ENCODE measurements at regions not wholly inside any gene's neighbourhood (a gene's known extent, or its start where the extent isn't known, plus 50 kb on each side); places are given as distances from the start of the nearest gene placed in this dataset.

DNA sequence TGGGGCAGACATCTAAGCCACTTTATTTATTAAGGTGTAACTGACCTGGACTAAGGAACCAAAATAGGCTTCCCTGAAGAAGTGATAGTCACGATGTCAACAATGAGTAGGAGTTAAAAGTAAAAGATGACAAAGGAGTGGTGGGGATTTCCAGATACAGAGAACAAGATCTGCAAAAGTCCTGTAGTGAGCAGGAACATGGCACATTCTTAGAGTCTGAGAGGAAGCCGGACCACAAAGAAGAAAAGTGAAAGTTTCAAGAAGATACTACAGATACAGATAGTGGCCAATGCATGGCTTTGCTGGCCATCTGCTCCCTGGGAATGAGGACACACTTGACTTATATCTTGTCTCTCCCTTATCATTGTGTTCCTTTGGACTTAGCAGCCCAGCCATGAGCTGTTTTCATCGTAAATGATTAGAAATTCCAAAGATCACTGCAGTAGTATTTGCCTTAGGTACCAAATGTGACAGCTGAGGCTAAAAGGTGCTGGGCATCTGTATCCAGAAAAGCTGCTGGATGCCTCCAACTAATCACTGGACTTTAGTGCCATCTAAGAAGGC is 302.4 kb upstream of the NR5A2 start:
- no peak for DNase-seq

DNA sequence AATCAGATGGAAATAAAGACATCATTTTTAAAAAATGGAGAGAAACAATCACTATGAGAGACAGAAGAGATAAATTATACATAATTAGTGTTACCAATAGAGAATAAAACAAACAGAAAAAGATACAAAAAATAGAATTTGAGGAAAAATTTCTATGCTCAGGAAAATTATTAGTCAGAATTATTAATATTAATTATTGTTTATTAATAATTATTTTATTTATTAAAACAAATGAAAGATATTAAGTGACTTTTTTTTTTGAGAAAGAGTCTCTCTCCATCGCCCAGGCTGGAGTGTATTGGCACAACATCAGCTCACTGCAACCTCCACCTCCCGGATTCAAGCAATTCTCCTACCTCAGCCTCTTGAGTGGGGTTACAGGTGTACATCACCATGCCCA is 299.8 kb upstream of the NR5A2 start:
- DNase-seq: no peak

DNA sequence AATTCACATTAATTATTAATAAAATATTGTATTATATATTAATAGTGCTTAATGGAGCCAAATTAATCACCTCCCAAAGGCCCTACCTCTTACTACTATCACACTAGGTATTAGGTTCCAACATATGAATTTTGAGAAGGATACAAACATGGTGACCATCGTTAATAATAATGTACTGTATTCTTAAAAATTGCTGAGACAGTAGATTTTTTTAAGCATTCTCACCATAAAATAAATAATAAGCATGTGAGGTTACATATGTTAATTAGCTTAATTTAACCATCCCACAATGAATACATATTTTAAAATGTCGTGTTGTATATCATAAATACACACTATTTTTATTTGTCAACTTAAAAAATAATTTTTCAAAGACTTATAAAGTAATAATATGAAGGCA is 299.2 kb upstream of the NR5A2 start:
- no peak for DNase-seq

DNA sequence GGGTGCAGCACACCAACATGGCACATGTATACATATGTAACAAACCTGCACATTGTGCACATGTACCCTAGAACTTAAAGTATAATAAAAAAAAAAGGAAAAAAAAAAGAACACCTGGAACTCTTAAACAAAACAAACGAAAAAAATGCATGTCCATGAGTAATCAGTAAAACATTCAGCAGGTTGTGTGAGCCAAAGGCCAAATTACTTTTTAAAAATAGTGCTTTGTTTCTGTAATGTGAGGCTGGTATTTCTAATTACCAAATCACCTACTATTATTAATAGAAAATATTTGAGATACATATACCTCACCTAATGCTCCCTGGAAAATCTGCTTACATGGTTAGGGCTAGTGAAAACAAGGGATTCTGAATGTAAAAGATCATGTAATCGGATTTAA is 294.4 kb upstream of the NR5A2 start:
- DNase-seq: no peak

DNA sequence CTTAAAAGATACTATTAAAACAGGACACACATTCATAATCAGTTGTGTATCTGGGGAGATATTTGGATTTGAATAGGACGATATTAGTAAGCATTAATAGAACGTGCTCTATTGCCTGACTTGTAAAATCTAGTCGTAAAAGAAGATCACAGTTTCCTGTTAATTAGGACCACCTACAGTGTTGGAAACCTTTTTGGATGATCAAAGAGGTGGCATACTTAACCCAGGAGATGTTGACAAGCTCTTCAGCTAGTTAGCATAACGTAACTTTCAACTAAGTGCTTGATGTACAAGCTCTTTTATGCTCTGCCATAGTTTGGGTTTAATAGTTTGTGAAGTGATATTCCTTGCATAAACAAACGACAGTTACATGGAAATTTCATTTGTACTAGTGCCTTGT is 293.3 kb upstream of the NR5A2 start:
- DNase-seq: no peak

DNA sequence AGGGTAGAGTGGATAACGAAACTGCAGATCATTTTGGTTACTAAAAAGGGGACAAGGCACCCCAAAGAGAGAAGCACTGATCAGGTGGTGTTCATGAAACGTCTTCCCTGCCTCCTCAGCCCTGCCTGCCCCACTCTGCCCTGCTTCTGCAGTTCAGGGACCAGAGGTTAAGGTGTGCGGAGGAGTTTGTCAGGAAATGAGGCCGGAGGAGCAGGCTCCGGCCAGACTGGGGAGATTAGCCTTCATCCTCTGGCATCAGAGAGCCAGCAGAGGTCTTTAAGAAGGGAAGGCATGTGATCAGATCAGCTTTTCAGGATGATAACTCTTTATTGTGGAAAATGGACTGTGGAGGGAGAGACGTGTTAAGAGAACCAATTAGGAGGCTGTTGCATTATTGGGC is 291.9 kb upstream of the NR5A2 start:
- DNase-seq: no peak

DNA sequence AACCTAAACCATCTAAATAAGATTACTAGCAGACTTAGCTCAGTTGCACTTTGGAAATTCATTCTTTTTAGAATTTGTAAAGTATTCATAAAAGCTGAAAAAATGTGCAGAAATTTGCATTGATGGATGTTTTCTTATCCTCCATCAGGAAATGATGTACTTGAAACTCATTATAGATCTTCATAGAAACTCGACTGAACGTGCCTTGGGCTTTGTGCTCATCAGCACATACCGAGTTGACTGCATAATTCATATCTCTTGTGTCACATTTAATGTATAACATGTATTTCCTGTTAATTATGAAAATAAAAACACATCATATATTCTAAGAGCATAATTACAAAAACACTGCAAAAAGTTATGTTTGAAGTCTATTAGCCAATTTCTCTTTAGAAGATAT is 290.9 kb upstream of the NR5A2 start:
- no peak for DNase-seq

DNA sequence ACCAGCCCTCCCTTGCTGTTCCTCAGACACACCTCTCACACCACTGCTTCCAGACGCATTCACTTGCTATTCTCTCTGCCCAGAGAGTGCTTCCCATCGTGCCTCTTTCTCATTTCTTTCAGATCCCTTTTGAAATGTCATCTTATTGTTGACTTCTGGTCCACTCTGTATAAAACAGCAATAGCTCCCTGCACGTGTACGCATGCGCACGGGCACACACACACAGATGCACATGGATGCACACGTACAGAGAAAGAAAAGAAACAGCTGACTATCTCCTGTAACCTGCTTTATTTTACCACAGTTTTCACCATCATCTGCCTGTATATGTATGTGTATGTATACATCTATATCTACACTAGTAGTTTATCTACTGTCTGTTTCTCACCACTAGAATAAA is 285.9 kb upstream of the NR5A2 start:
- DNase-seq: no peak

DNA sequence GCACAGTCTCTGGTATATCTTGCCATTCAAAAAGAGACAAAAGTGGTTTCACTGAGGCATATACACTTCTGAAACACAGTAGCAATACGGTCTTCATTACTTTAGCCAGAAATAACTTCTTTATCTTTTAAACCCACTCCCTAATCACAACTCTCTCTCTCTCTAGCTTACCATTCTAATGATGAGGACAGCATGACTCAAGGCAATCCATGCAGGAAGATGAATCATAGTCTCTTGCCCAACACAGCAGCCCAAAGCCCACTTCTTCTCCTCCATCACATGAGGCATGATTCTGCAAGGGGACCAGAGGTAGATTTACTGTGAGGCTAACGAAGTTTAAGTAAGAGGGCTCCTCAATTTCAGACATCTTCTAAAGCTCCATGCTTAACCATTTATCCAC is 285.0 kb upstream of the NR5A2 start:
- DNase-seq: no peak

DNA sequence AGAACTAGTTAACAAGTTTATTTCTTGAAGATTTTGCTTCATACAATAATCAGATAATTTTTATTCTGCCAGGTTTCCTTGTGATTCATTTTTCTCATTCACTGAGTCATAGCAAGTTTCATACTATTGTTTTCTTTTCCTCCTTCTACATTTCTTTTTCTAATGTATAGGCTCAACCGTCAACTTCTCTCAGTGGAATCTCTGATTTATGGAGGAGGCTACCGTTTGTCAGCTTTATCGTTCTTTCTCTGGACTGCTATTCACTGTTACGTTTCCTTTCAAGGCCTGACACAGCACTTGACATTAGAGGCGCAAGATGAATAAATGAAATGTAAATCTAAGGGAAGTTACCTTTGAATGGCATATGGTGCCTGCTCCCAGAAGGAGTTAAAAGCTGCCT is 284.3 kb upstream of the NR5A2 start:
- DNase-seq: no peak

DNA sequence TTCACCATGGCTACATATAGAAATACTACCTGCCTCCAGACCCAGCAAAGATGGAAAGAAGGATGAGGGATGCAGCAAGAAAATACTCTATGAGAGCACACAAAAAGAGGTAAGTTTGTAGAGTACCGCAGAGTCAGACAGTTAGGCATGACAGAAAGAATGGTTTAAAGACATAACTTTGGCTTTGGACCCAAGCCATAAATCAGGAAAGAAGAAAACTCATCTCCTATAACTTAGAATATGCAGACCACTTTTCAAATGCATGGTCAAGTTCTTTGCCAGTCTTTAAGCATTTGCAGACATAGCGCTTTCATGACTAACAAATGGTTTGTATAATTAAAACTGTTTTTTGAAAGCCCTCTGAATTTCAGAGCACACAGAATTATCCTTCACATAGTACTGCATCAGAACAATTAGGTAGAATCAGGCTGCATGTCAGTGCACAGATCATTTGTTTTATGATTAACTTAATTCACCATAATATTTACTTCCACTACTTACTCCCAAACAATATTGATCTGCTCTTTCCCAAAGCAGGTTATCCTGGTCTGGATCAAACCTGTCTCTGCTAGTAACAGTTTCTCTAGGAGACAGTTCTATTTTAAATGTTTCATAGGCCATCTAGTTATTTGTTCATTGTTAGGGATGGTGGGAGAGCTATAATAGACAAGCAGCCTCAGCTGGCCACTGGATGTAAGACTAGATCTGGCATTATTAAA is 280.7 kb upstream of the NR5A2 start:
- DNase-seq: no peak

DNA sequence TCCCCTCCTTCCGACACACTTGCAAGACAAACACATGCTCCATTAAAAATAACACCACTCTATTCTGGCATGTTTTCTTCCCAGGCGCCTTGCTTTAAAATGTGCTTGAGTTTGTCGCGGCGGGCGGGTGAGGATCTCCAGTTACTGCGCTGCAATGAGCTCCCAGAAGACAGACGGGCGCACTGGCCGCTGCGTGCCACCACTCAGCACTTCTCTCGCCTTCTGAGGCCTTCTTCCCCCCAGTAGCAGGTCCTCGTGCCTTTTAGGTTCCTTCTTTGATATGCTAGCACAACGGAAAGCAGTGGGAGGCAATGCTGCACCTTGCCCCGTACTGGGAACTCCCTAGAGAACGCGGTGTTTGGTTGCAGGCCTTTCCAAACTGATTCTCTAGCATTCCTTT is 279.5 kb upstream of the NR5A2 start:
- DNase-seq: peak; percentile 61

DNA sequence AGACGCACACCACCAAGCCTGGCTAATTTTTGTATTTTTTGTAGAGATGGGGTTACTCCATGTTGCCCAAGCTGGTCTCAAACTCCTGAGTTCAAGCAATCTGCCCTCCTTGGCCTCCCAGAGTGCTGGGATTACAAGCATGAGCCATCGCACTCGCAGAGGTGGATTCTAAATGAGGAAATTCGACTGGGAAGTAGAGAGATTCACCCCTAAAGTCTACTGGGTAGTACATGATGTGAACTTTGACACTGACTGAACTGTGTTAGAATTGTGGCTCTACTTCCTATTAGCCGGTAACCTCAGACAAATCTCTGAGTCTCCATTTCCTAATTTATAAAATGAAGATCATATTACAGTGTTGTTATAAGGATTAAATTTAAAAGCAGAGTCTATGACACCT is 276.0 kb upstream of the NR5A2 start:
- no peak for DNase-seq

DNA sequence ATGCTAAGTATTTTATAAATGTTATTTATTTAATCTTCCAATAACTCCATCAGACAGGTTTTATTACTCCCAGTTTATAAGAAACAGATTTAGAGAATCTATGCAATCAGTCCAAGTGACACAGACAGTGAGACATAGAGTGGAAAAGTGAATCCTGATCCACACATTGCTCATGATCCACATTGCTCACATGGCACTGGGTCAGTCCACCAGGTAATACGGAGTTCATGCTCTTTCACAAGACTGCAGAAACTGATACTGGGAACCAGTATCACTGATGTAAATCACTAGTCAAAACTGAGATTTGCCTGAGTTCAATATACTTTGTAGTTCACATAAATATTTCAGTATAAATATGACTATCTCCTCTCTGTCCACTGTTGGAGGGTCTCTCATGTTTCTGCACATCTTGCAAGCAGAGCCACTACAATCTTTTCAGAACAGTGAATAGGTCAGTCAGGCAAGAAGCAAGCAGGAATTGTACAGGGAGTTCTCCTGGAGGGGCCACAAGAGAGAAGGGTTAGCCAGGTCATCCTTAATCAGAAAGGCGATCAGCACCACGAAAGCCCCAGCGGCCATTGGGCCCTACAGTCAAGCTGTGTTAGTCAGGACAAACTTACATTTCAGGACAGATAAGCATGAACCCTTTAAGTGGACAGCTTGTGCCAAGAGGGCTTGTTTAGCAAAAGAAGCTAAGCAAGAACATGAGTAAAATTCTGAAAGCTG is 275.4 kb upstream of the NR5A2 start:
- DNase-seq: no peak

DNA sequence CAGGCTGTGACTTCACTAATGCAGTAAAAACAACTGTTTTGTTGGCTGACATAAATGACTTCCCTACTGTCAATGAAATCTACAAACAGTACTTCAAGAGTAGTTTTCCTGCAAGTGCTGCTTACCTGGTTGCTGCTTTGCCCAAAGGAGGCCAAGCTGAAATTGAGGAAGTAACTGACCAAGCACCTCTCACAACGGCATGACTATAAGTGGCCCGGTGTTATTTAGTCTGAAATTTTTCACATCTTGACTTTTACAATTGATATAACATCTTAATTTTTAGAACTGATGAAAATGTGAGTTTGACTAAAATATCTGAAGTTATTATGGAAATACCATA is 274.9 kb upstream of the NR5A2 start:
- DNase-seq: no peak

DNA sequence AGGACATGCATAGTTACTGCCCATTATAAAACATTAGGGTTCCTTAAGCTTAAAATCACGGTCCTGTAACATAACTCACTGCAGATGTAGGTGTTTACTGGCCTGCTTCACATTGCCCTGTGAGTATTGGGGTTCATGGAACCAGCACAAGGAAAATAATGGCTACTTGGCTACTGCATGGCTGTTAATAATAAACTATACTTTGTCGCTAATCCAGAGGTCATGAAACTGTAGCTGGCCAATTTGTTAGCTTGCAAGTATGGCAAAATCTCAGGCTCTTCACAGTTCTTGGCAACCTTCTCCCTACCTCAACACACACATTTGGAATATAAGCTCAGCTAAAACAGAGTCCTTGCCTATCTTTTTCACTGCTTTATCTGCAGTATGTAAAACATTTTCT is 274.0 kb upstream of the NR5A2 start:
- no peak for DNase-seq

DNA sequence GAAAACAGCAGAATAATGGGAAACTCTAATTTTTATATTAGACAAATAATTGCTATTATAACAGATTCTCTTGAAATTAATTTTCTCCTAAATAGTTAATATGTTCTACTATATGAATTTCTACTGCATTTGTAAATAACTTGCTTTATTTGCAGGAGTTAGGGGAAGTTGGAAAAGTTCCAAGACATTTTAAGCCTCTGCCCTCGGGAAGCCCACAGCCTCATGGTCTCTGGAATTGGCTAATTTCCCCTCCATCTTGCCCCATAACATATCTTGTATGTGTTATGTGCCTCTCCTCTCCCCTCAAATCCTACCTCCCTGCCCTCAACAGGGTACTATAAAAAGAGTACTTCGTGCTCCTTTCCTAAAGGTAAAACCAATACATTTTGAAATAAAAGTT is 271.4 kb upstream of the NR5A2 start:
- no peak for DNase-seq

DNA sequence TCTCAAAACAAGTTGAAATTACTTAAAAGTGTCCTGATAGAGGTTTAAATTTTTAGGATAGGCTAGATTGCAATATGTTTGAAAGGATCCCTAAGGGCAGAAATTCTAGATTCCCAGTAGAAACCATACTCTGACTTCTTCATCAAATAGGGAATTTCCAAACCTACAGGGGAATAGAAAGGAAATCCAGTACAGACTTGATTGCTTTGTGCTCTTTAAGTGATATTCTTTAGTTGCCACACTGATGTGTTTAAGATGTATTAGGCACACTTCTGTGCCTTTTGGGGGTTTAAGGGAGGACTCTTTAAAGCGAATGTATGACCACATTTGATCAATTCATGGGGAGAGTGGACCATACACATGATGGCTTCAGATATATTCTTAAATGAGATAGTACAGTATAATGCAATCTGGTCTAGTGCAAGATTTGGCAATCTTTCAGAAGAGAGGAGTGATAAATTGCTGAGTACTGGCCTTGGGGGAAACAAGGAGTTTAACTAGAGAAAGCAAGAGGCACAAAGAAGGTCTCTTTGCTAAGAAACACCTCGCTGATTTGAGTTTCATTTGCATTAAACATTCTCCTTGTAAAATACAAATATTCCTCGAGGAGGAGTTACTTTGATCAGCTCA is 268.8 kb upstream of the NR5A2 start:
- no peak for DNase-seq

DNA sequence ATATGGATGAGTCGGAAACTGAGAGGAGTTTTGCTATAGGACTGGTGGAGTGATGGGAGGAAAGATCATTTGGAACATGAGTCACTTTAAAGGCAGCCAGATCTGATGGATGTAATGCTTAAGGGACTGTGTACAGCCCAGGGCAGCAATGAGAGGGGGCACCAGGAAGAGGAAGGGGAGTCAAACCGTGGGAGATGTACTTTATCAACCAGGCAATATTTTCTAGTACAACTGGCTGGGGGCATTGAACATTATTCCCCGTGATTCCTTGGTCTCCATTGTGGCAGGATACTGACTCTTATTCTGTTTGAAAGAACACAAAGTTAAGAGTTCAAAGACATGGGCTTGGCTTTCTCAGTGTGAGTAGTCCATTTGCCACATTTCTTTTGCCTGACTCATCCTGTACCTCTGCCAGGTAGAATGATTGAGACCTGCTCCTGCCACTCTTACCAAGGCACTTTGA is 268.2 kb upstream of the NR5A2 start:
- no peak for DNase-seq

DNA sequence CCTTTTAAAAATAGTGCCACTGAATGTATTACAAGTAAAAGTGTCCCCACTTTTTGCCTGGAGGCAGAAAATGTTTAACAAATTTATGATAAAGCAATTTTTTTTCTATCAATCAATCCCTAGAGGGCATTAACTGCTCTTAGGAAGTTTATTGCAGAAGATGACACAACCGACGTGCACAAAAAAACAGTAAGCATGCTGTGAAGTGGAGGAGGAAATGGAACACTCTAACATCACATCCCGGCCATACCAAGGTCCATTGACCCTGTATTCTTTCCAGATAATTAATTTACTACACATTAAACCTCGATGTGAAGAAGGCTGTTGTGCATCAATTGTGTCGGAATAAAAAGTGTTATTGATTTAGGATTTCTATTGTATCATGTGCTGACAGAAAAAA is 264.9 kb upstream of the NR5A2 start:
- no peak for DNase-seq

DNA sequence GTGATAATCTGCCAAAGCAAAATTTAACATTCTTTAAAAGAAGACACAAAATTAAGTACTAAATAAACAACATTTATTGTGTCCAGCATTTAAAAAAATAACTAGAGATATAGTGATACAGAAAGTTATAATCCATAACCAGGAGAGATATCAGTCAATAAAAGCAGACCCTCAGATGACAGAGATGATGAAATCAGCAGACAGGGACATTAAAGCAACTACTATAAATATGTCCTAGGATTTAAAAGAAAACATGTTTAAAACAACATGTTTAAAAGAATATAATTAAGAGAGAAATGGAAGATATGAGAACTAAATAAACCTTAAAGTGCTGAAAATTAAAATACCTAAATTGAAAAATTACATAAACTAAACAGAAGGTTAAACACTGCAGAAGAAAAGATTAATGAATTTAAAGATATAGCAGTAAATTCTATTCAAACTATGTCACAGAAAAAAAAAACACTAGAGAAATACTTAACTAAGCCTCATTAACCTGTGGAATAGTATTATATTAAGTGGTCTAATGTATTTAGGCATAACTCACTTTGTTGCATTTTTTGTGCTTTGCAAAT is 261.2 kb upstream of the NR5A2 start:
- no peak for DNase-seq

DNA sequence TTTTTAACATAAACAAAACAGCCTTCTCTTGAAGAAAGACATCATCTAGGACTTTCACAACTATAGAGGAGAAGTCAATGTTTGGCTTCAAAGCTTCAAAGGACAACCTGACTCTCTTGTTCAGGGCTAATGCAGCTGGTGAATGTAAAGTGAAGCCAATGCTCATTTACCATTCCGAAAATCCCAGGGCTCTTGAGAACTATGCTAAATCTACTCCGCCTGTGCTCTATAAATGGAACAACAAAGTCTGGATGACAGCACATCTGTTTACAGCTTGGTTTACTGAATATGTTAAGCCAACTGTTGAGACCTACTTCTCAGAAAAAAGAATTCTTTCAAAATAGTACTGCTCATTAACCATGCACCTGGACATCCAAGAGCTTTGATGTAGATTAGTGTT is 259.8 kb upstream of the NR5A2 start:
- no peak for DNase-seq

DNA sequence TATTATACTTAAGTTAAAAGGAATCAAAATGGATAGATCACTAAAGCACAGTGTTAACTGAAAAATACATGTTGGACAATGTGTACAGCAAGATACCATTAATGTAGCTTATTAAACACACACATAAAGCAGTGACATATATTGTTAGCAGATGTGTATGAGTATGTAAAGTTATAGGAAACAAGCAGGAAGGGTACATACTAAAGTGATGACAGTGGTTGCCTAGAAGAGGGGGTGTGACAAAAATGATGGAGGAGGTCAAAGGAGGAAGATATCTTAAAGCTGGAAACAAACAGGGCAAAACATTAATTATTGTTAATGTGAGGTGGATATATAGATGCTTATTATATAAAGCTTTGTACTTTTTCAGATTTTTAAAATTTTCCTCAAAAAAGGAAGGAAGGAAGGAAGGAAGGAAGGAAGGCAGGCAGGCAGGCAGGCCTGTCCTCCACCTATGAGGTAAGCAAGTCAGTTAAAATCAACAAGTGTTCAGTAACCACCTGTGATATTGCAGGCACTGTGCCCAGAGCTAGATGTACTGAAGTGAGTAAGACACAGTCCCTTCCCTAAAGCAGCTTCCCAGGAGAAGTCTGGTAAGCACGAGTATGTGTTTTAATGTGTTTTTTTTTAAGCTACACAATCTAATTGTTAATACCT is 252.9 kb upstream of the NR5A2 start:
- DNase-seq: no peak

Measured in eye (tissue), 1 donor.